Stimulated activated CD4-positive, alpha-beta T cell treated with anti-CD3 and anti-CD28 coated beads, TNF-alpha, amount 100 ng/mL, for 24 hours (primary cell): ENCODE measurements at regions not wholly inside any gene's neighbourhood (a gene's known extent, or its start where the extent isn't known, plus 50 kb on each side); places are given as distances from the start of the nearest gene placed in this dataset.

ENCODE experiments used
- DNase-seq, 3 experiments: peaks; one replicate each; pipeline ENCODE4 v3.0.0-alpha.2; 2020; ENCODE audit warnings: low read depth in 3 of 3

GRCh38 chr12:58481811-58482210 lies 438.5 kb downstream of the LRIG3 start:
- DNase-seq, result no peak

- DNase-seq, result no peak
Measured at GRCh38 chr12:58487255-58487654, 433.0 kb downstream of the LRIG3 start.

GRCh38 chr12:58487678-58488161 lies 432.6 kb downstream of the LRIG3 start:
- DNase-seq, result no peak

GRCh38 chr12:58489394-58489793 lies 430.9 kb downstream of the LRIG3 start:
- DNase-seq, result no peak

- DNase-seq, result no peak
Measured at GRCh38 chr12:58491306-58491705, 429.0 kb downstream of the LRIG3 start.

GRCh38 chr12:58496411-58497190 lies 423.7 kb downstream of the LRIG3 start:
- no peak for DNase-seq

GRCh38 chr12:58500399-58500798 lies 419.9 kb downstream of the LRIG3 start:
- no peak for DNase-seq

GRCh38 chr12:58502226-58502625 lies 418.1 kb downstream of the LRIG3 start:
- no peak for DNase-seq

GRCh38 chr12:58502841-58503240 lies 417.5 kb downstream of the LRIG3 start:
- DNase-seq, result no peak

- DNase-seq, result no peak
Measured at GRCh38 chr12:58503731-58504130, 416.6 kb downstream of the LRIG3 start.

- no peak for DNase-seq
Measured at GRCh38 chr12:58504143-58504938, 416.0 kb downstream of the LRIG3 start.

- DNase-seq, result no peak
Measured at GRCh38 chr12:58509116-58509885, 411.0 kb downstream of the LRIG3 start.

GRCh38 chr12:58513301-58513834 lies 406.9 kb downstream of the LRIG3 start:
- DNase-seq, result no peak

GRCh38 chr12:58513852-58514251 lies 406.5 kb downstream of the LRIG3 start:
- DNase-seq, result no peak

GRCh38 chr12:58519839-58520238 lies 400.5 kb downstream of the LRIG3 start:
- no peak for DNase-seq

- no peak for DNase-seq
Measured at GRCh38 chr12:58521152-58521551, 399.2 kb downstream of the LRIG3 start.

GRCh38 chr12:58521796-58522195 lies 398.5 kb downstream of the LRIG3 start:
- no peak for DNase-seq

- no peak for DNase-seq
Measured at GRCh38 chr12:58523360-58523759, 396.9 kb downstream of the LRIG3 start.

GRCh38 chr12:58528271-58528670 lies 392.0 kb downstream of the LRIG3 start:
- DNase-seq, result no peak

- no peak for DNase-seq
Measured at GRCh38 chr12:58529114-58529665, 391.1 kb downstream of the LRIG3 start.

- DNase-seq, result no peak
Measured at GRCh38 chr12:58529897-58530741, 390.2 kb downstream of the LRIG3 start.
